ENCODE measurements at regions not wholly inside any gene's neighbourhood (a gene's known extent, or its start where the extent isn't known, plus 50 kb on each side); places are given as distances from the start of the nearest gene placed in this dataset.

- no peaks in the 10 kb centered on the region for H3K36me3 ChIP-seq
- H3K27me3 ChIP-seq, result no peaks in the 10 kb centered on the region
- H3K27ac ChIP-seq, result no peak overlapping the region
- no peak for TF ChIP-seq POLR2AphosphoS5 (IDR thresholded peaks at IDR 0.05)
- no peak for TF ChIP-seq POLR2A (IDR thresholded peaks at IDR 0.05)
- TF ChIP-seq EP300 (IDR thresholded peaks at IDR 0.05; ENCODE audit: low read depth), result no peak
- no peak for TF ChIP-seq CTCF (IDR thresholded peaks at IDR 0.05)
- in situ Hi-C loops (cut with MboI; ENCODE audit: low pct_ligation_motif_present in 1 of 4, low pct_unique_long_range_greater_than_20kb in 1 of 4, low sequenced_read_pairs in 3 of 4), result no loop called here
- no peak overlapping the region for H3K4me3 ChIP-seq
- intact Hi-C loops (cut with DNase I; ENCODE audit: low total_unique reads), result no loop called here
- H3K9me3 ChIP-seq, result peaks cover 5 to 11% of the 10 kb centered on the region in 2 donors
- DNase-seq, result no peak
- WGBS, 2 donors (ENCODE audit: low coverage in 1 of 2), result 50 to 72% methylated on average over 2 of the region's 2 CpGs
- no peaks in the 10 kb centered on the region for H3K4me1 ChIP-seq
These were observed 88.0 kb upstream of the CELF4 start for GRCh38 chr18:37653618-37654017.

- Histone ChIP-seq H3K4me1 (no peaks in the 10 kb centered on the region), H3K9me3 (peaks cover 9 to 11% of the 10 kb centered on the region in 2 donors), H3K36me3 (no peaks in the 10 kb centered on the region), H3K27ac (no peak overlapping the region), H3K4me3 (no peak overlapping the region), H3K27me3 (no peaks in the 10 kb centered on the region)
- WGBS, 2 donors (ENCODE audit: low coverage in 1 of 2), result 90 to 100% methylated on average over 1 of the region's 1 CpG
- DNase-seq, result no peak
- no peak for TF ChIP-seq CTCF (IDR thresholded peaks at IDR 0.05)
- TF ChIP-seq POLR2A (IDR thresholded peaks at IDR 0.05), result no peak
- no peak for TF ChIP-seq EP300 (IDR thresholded peaks at IDR 0.05; ENCODE audit: low read depth)
- TF ChIP-seq POLR2AphosphoS5 (IDR thresholded peaks at IDR 0.05), result no peak
- in situ Hi-C loops (cut with MboI; ENCODE audit: low pct_ligation_motif_present in 1 of 4, low pct_unique_long_range_greater_than_20kb in 1 of 4, low sequenced_read_pairs in 3 of 4), result no loop called here
- intact Hi-C loops (cut with DNase I; ENCODE audit: low total_unique reads), result no loop called here
These were observed 84.3 kb upstream of the CELF4 start for GRCh38 chr18:37649930-37650329.

DNA sequence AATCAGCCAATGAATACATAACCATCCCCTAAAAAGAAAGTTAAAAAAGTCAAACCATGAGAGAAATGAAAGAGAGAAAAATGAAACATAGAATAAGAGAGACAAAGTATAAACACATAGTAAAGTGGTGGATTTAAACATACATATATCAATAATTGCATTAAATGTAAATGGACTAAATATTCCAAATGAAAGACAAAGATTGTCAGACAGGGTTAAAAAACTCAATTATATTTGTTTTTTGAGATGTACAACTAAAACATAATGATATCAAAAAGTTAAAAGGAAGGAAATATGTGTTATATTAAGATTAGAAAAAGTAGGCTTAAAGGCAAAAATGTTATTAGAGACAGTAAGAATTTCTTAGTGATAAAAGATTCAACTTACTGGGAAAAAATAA, 83.8 kb upstream of the CELF4 start:
- Histone ChIP-seq H3K4me1 (no peaks in the 10 kb centered on the region), H3K36me3 (no peaks in the 10 kb centered on the region), H3K27me3 (no peaks in the 10 kb centered on the region), H3K27ac (no peak overlapping the region), H3K4me3 (no peak overlapping the region), H3K9me3 (peaks cover 9 to 13% of the 10 kb centered on the region in 2 donors)
- DNase-seq, result no peak
- intact Hi-C loops (cut with DNase I; ENCODE audit: low total_unique reads), result no loop called here
- TF ChIP-seq EP300 (IDR thresholded peaks at IDR 0.05; ENCODE audit: low read depth), result no peak
- no peak for TF ChIP-seq POLR2A (IDR thresholded peaks at IDR 0.05)
- no peak for TF ChIP-seq CTCF (IDR thresholded peaks at IDR 0.05)
- in situ Hi-C loops (cut with MboI; ENCODE audit: low pct_ligation_motif_present in 1 of 4, low pct_unique_long_range_greater_than_20kb in 1 of 4, low sequenced_read_pairs in 3 of 4), result no loop called here

GRCh38 chr18:37641573-37641972, 76.0 kb upstream of the CELF4 start:
- TF ChIP-seq POLR2AphosphoS5 (IDR thresholded peaks at IDR 0.05) (no peak), CTCF (IDR thresholded peaks at IDR 0.05) (no peak), EP300 (IDR thresholded peaks at IDR 0.05; ENCODE audit: low read depth) (no peak), POLR2A (IDR thresholded peaks at IDR 0.05) (no peak)
- Histone ChIP-seq H3K36me3 (no peaks in the 10 kb centered on the region), H3K27me3 (no peaks in the 10 kb centered on the region), H3K27ac (no peak overlapping the region), H3K9me3 (peaks cover 2 to 4% of the 10 kb centered on the region in 2 donors), H3K4me1 (no peaks in the 10 kb centered on the region), H3K4me3 (no peak overlapping the region)
- intact Hi-C loops (cut with DNase I; ENCODE audit: low total_unique reads), result no loop called here
- no peak for DNase-seq
- 80 to 100% methylated on average over 2 of the region's 2 CpGs for WGBS, 2 donors (ENCODE audit: low coverage in 1 of 2)
- in situ Hi-C loops (cut with MboI; ENCODE audit: low pct_ligation_motif_present in 1 of 4, low pct_unique_long_range_greater_than_20kb in 1 of 4, low sequenced_read_pairs in 3 of 4), result no loop called here
